ENCODE measurements at regions not wholly inside any gene's neighbourhood (a gene's known extent, or its start where the extent isn't known, plus 50 kb on each side); places are given as distances from the start of the nearest gene placed in this dataset.
"Not testable (repeated sequence)": the region's sequence is repeated elsewhere in the genome, so short reads cannot be mapped to it uniquely, and the experiment has no call there.

DNA sequence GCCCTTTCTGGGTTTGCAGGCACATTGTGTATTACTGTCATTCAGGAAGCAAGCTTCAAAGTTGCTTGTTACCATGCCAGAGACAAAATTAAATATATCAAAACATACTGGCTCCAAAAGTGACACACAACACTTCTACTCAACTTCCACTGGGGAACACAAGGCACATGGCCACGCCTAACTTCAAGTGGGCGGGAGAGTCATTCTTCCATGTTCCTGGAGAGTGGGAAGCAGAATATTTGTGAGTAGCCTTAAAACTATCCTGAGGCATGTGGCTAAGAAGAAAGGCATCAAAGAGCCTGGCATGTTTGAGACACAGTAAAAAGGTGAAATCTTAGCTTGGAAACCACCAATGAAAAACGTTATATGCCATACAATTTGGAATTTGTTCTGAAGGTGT is 90.5 kb upstream of the TACR1 start:
- H3K27ac ChIP-seq, result no peak overlapping the region
- H3K9me3 ChIP-seq, result no peaks in the 10 kb centered on the region
- TF ChIP-seq, protein P1, sequence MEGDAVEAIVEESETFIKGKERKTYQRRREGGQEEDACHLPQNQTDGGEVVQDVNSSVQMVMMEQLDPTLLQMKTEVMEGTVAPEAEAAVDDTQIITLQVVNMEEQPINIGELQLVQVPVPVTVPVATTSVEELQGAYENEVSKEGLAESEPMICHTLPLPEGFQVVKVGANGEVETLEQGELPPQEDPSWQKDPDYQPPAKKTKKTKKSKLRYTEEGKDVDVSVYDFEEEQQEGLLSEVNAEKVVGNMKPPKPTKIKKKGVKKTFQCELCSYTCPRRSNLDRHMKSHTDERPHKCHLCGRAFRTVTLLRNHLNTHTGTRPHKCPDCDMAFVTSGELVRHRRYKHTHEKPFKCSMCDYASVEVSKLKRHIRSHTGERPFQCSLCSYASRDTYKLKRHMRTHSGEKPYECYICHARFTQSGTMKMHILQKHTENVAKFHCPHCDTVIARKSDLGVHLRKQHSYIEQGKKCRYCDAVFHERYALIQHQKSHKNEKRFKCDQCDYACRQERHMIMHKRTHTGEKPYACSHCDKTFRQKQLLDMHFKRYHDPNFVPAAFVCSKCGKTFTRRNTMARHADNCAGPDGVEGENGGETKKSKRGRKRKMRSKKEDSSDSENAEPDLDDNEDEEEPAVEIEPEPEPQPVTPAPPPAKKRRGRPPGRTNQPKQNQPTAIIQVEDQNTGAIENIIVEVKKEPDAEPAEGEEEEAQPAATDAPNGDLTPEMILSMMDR (IDR thresholded peaks at IDR 0.05), result no peak
- peaks cover 8 to 14% of the 10 kb centered on the region in 2 experiments for H3K4me1 ChIP-seq (ENCODE audit: control insufficient read depth in 1 of 2, insufficient read depth in 1 of 2, low read depth in 1 of 2, low read length in 1 of 2)
- H3K36me3 ChIP-seq, result no peaks in the 10 kb centered on the region
- H3K27me3 ChIP-seq, result no peaks in the 10 kb centered on the region
- no peak overlapping the region for H3K4me3 ChIP-seq (ENCODE audit: low read depth in 1 of 2, low read length in 1 of 2)

GRCh38 chr2:75289178-75289577 is 89.9 kb upstream of the TACR1 start:
- not testable (repeated sequence) for H3K4me3 ChIP-seq (ENCODE audit: low read depth in 1 of 2, low read length in 1 of 2); H3K9me3 ChIP-seq; H3K36me3 ChIP-seq; H3K27me3 ChIP-seq; H3K27ac ChIP-seq
- peaks cover 8 to 14% of the 10 kb centered on the region in 2 experiments for H3K4me1 ChIP-seq (ENCODE audit: control insufficient read depth in 1 of 2, insufficient read depth in 1 of 2, low read depth in 1 of 2, low read length in 1 of 2)

DNA sequence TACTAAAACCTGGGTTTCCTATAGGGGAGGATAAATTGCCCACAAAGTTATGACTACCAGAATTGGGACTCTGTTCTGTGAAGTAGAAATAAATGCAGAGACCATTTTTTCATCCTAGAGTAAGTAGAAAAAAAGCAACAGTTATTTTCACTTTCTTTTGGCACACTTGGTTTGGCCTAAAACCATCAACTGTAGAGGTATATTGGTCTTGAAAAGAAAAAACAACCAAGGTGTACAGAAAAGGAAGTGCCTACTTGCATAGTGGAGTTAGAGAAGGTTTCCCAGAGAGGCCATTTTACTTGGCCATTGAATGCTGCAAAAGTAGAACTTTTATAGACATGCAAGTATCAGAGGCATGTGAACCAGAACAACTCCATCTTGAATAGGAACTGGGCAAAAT is 89.4 kb upstream of the TACR1 start:
- Histone ChIP-seq H3K4me3 (ENCODE audit: low read depth in 1 of 2, low read length in 1 of 2) (no peak overlapping the region), H3K9me3 (no peaks in the 10 kb centered on the region), H3K36me3 (no peaks in the 10 kb centered on the region), H3K4me1 (ENCODE audit: control insufficient read depth in 1 of 2, insufficient read depth in 1 of 2, low read depth in 1 of 2, low read length in 1 of 2) (peaks cover 8 to 14% of the 10 kb centered on the region in 2 experiments), H3K27me3 (no peaks in the 10 kb centered on the region), H3K27ac (no peak overlapping the region)
- TF ChIP-seq, protein P1 (IDR thresholded peaks at IDR 0.05), result no peak

DNA sequence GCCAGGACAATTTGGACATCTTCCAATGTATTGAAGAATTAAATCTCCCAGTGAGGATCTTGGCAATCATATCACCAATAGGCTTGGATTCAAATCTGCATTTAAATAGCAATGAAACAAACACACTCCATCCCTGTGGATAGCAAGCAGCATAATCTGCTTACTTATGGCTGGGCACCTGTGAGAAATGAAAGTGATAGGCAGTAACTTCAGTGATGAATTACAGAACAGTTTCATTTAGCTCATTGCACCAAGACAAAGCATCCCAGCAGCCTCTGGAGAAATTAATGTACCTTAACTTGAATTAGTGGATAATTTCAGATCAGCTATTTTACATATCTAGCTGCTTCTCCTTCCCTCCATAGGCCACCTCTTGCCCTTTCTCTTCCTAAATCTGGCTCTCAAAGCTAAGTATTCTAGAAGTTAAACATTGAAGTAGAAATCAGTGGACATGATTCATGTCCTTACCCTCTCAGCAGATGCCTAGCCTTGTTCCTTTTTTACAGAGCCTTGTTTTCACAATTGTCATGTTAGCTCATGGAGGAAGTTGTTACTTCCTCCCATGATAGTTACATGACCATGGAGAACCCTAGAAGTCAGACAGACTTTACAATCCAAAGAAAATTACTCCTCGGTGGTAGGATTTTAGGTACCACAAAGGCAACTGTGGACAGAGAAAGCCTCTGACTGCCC is 88.5 kb upstream of the TACR1 start:
- Histone ChIP-seq H3K27ac (no peak overlapping the region), H3K27me3 (no peaks in the 10 kb centered on the region), H3K4me3 (ENCODE audit: low read depth in 1 of 2, low read length in 1 of 2) (no peak overlapping the region), H3K36me3 (no peaks in the 10 kb centered on the region), H3K9me3 (no peaks in the 10 kb centered on the region), H3K4me1 (ENCODE audit: control insufficient read depth in 1 of 2, insufficient read depth in 1 of 2, low read depth in 1 of 2, low read length in 1 of 2) (peaks cover 8 to 14% of the 10 kb centered on the region in 2 experiments)
- TF ChIP-seq, protein P1 (IDR thresholded peaks at IDR 0.05), result no peak

DNA sequence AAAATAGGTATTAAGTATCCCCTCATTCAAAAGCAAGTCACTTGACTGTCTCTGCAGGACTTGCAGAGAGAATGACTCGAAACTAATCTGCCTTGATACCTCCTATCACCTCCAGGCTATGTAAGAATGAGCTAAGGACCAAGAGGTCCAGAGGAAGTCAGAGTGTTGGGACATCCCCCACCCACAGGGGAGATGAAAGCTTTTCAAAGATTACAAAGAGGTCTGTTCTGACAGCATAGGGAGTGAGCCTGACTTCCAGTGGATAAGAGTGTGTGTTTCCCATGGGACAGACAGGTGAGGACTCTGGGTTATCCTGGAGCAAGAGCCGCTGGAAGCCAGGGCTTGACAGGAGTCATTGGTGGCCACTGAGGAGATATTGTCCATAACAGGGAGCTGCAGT is 85.0 kb upstream of the TACR1 start:
- no peak overlapping the region for H3K27ac ChIP-seq
- H3K9me3 ChIP-seq, result no peaks in the 10 kb centered on the region
- H3K4me3 ChIP-seq (ENCODE audit: low read depth in 1 of 2, low read length in 1 of 2), result no peak overlapping the region
- TF ChIP-seq, protein P1 (IDR thresholded peaks at IDR 0.05), result no peak
- H3K27me3 ChIP-seq, result no peaks in the 10 kb centered on the region
- peaks cover 8 to 14% of the 10 kb centered on the region in 2 experiments for H3K4me1 ChIP-seq (ENCODE audit: control insufficient read depth in 1 of 2, insufficient read depth in 1 of 2, low read depth in 1 of 2, low read length in 1 of 2)
- no peaks in the 10 kb centered on the region for H3K36me3 ChIP-seq

DNA sequence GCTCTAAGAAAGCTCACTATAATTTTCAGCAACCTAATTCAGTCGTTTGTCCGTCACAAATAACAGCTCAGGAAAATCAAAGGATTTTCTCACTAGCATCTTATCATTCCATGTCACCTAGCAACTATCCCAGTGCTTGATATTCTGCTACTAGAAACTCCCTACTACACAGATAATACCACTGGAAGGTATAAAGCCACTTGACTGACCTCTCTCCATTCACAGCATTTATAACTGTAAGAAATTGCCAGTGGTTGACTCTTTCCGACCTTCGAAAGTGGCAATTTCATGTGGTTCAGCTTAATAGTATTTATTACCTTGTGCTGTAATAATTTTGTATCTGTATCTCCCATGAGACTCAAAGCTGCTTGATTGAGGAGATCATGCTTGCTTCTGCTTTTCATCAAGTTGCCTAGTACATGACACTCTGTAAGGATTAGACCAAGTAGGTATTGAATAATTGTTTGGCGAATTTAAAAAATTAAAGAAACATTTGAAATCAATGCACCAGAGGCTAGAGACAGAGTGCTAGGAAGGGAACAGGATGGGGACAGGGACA is 79.6 kb upstream of the TACR1 start:
- TF ChIP-seq, protein P1 (IDR thresholded peaks at IDR 0.05), result no peak
- Histone ChIP-seq H3K4me1 (ENCODE audit: control insufficient read depth in 1 of 2, insufficient read depth in 1 of 2, low read depth in 1 of 2, low read length in 1 of 2) (no peaks in the 10 kb centered on the region), H3K9me3 (no peaks in the 10 kb centered on the region), H3K27me3 (no peaks in the 10 kb centered on the region), H3K36me3 (no peaks in the 10 kb centered on the region), H3K27ac (no peak overlapping the region), H3K4me3 (ENCODE audit: low read depth in 1 of 2, low read length in 1 of 2) (no peak overlapping the region)

All from neutrophil (primary cell).